ENCODE measurements at regions not wholly inside any gene's neighbourhood (a gene's known extent, or its start where the extent isn't known, plus 50 kb on each side); places are given as distances from the start of the nearest gene placed in this dataset.
"Not testable (repeated sequence)": the region's sequence is repeated elsewhere in the genome, so short reads cannot be mapped to it uniquely, and the experiment has no call there.

- H3K36me3 Mint-ChIP-seq (ENCODE audit: low read depth): no peaks in the 10 kb centered on the region
- intact Hi-C loops (cut with micrococcal nuclease): no loop called here
- H3K4me1 Mint-ChIP-seq: no peaks in the 10 kb centered on the region
- no peak overlapping the region for H3K27ac Mint-ChIP-seq
- no peak for ATAC-seq (ENCODE audit: low read depth)
- no peak for TF ChIP-seq CTCF (IDR thresholded peaks at IDR 0.05)
- ChIA-PET CTCF (no interaction called here), POLR2A (no interaction called here)
- peaks cover 4% of the 10 kb centered on the region for H3K9me3 Mint-ChIP-seq
- H3K4me3 Mint-ChIP-seq: no peak overlapping the region
- no peak for DNase-seq
- H3K27me3 Mint-ChIP-seq: no peaks in the 10 kb centered on the region
These were observed 2506.6 kb downstream of the ARAP2 start for GRCh38 chr4:33737726-33738125.

- POLR2A ChIA-PET: no interaction called here
- Mint-ChIP-seq H3K4me3 (no peak overlapping the region), H3K36me3 (ENCODE audit: low read depth) (no peaks in the 10 kb centered on the region)
These were observed 2504.3 kb downstream of the ARAP2 start for GRCh38 chr4:33739884-33740632.

GRCh38 chr4:33740871-33741270 is 2503.4 kb downstream of the ARAP2 start:
- H3K36me3 Mint-ChIP-seq (ENCODE audit: low read depth); DNase-seq; ATAC-seq (ENCODE audit: low read depth); H3K9me3 Mint-ChIP-seq; H3K27ac Mint-ChIP-seq; intact Hi-C loops (cut with micrococcal nuclease); H3K4me3 Mint-ChIP-seq; POLR2A ChIA-PET; H3K4me1 Mint-ChIP-seq; CTCF ChIA-PET; H3K27me3 Mint-ChIP-seq: not testable (repeated sequence)

More at GRCh38 chr4:33739884-33740632, 2504.3 kb downstream of the ARAP2 start:
- H3K4me1 Mint-ChIP-seq: no peaks in the 10 kb centered on the region
- no peak overlapping the region for H3K27ac Mint-ChIP-seq
- ATAC-seq (ENCODE audit: low read depth) (no peak), DNase-seq (no peak)
- TF ChIP-seq CTCF (IDR thresholded peaks at IDR 0.05): no peak
- H3K9me3 Mint-ChIP-seq: peaks cover 6% of the 10 kb centered on the region
- CTCF ChIA-PET: no interaction called here
- intact Hi-C loops (cut with micrococcal nuclease): no loop called here
- H3K27me3 Mint-ChIP-seq: no peaks in the 10 kb centered on the region

- H3K36me3 Mint-ChIP-seq (ENCODE audit: low read depth): no peaks in the 10 kb centered on the region
- H3K4me1 Mint-ChIP-seq: no peaks in the 10 kb centered on the region
- no peak for DNase-seq
- H3K27me3 Mint-ChIP-seq: no peaks in the 10 kb centered on the region
- POLR2A ChIA-PET: no interaction called here
- intact Hi-C loops (cut with micrococcal nuclease): no loop called here
- no peak for TF ChIP-seq CTCF (IDR thresholded peaks at IDR 0.05)
- CTCF ChIA-PET: no interaction called here
- ATAC-seq (ENCODE audit: low read depth): no peak
- H3K9me3 Mint-ChIP-seq: peaks cover 6% of the 10 kb centered on the region
- no peak overlapping the region for H3K27ac Mint-ChIP-seq
- H3K4me3 Mint-ChIP-seq: no peak overlapping the region
These were observed 2497.3 kb downstream of the ARAP2 start for GRCh38 chr4:33746979-33747378.

GRCh38 chr4:33751050-33751449 is 2493.3 kb downstream of the ARAP2 start:
- Mint-ChIP-seq H3K4me1 (no peaks in the 10 kb centered on the region), H3K4me3 (no peak overlapping the region), H3K27ac (no peak overlapping the region), H3K27me3 (no peaks in the 10 kb centered on the region), H3K9me3 (no peaks in the 10 kb centered on the region), H3K36me3 (ENCODE audit: low read depth) (no peaks in the 10 kb centered on the region)
- no peak for ATAC-seq (ENCODE audit: low read depth)
- DNase-seq: no peak
- ChIA-PET POLR2A (no interaction called here), CTCF (no interaction called here)
- TF ChIP-seq CTCF (IDR thresholded peaks at IDR 0.05): no peak
- intact Hi-C loops (cut with micrococcal nuclease): no loop called here

GRCh38 chr4:33772582-33772981 is 2471.7 kb downstream of the ARAP2 start:
- H3K36me3 Mint-ChIP-seq (ENCODE audit: low read depth): no peaks in the 10 kb centered on the region
- CTCF ChIA-PET: no interaction called here
- peaks cover 3% of the 10 kb centered on the region for H3K9me3 Mint-ChIP-seq
- POLR2A ChIA-PET: no interaction called here
- H3K4me1 Mint-ChIP-seq: no peaks in the 10 kb centered on the region
- TF ChIP-seq CTCF (IDR thresholded peaks at IDR 0.05): no peak
- H3K27ac Mint-ChIP-seq: no peak overlapping the region
- H3K4me3 Mint-ChIP-seq: no peak overlapping the region
- no peak for ATAC-seq (ENCODE audit: low read depth)
- no peak for DNase-seq
- H3K27me3 Mint-ChIP-seq: no peaks in the 10 kb centered on the region
- intact Hi-C loops (cut with micrococcal nuclease): no loop called here

All from activated B cell treated with CpG ODN at 0.5 μM for 24 hours (primary cell).